ENCODE measurements at regions not wholly inside any gene's neighbourhood (a gene's known extent, or its start where the extent isn't known, plus 50 kb on each side); places are given as distances from the start of the nearest gene placed in this dataset.
"Not testable (repeated sequence)": the region's sequence is repeated elsewhere in the genome, so short reads cannot be mapped to it uniquely, and the experiment has no call there.

GRCh38 chr3:25844891-25845290 is 55.0 kb downstream of the OXSM start:
- DNase-seq, result no peak

GRCh38 chr3:25846282-25846681 is 56.4 kb downstream of the OXSM start:
- no peak for DNase-seq

- no peak for DNase-seq
These were observed 59.2 kb downstream of the OXSM start for GRCh38 chr3:25849091-25849490.

- no peak for DNase-seq
These were observed 59.9 kb downstream of the OXSM start for GRCh38 chr3:25849641-25850385.

GRCh38 chr3:25851693-25852259 is 61.9 kb downstream of the OXSM start:
- DNase-seq, result not testable (repeated sequence)

- DNase-seq, result no peak
These were observed 64.3 kb downstream of the OXSM start for GRCh38 chr3:25854214-25854613.

GRCh38 chr3:25854635-25855034 is 64.7 kb downstream of the OXSM start:
- DNase-seq, result no peak

GRCh38 chr3:25855266-25855784 is 65.4 kb downstream of the OXSM start:
- no peak for DNase-seq

GRCh38 chr3:25856902-25857518 is 67.1 kb downstream of the OXSM start:
- DNase-seq, result no peak

- DNase-seq, result no peak
These were observed 71.7 kb downstream of the OXSM start for GRCh38 chr3:25861566-25861965.

GRCh38 chr3:25863011-25863415 is 73.1 kb downstream of the OXSM start:
- DNase-seq, result no peak

- DNase-seq, result no peak
These were observed 73.6 kb downstream of the OXSM start for GRCh38 chr3:25863416-25863959.

- DNase-seq, result no peak
These were observed 80.6 kb downstream of the OXSM start for GRCh38 chr3:25870452-25870851.

GRCh38 chr3:25872200-25872877 is 82.4 kb downstream of the OXSM start:
- no peak for DNase-seq

GRCh38 chr3:25883492-25883891 is 93.6 kb downstream of the OXSM start:
- DNase-seq, result no peak

- no peak for DNase-seq
These were observed 95.1 kb downstream of the OXSM start for GRCh38 chr3:25884981-25885380.

- DNase-seq, result no peak
These were observed 95.7 kb downstream of the OXSM start for GRCh38 chr3:25885544-25885943.

GRCh38 chr3:25887907-25888306 is 98.0 kb downstream of the OXSM start:
- no peak for DNase-seq

- no peak for DNase-seq
These were observed 99.1 kb downstream of the OXSM start for GRCh38 chr3:25888892-25889524.

- no peak for DNase-seq
These were observed 99.6 kb downstream of the OXSM start for GRCh38 chr3:25889525-25889917.

GRCh38 chr3:25894101-25894500 is 104.2 kb downstream of the OXSM start:
- DNase-seq, result no peak

GRCh38 chr3:25895031-25895430 is 105.1 kb downstream of the OXSM start:
- DNase-seq, result no peak

GRCh38 chr3:25895443-25895842 is 105.6 kb downstream of the OXSM start:
- no peak for DNase-seq
